GM19324 (cell line): ENCODE measurements at regions not wholly inside any gene's neighbourhood (a gene's known extent, or its start where the extent isn't known, plus 50 kb on each side); places are given as distances from the start of the nearest gene placed in this dataset.
"Not testable (repeated sequence)": the region's sequence is repeated elsewhere in the genome, so short reads cannot be mapped to it uniquely, and the experiment has no call there.

ENCODE experiments used
- ATAC-seq: cut with Tn5 transposase; IDR thresholded peaks from one replicate; pipeline ENCODE4 v1.9.1; 2021; ENCODE audit warnings: mild to moderate bottlenecking, moderate library complexity; ENCODE audit not compliant: unreplicated experiment, low FRiP score

DNA sequence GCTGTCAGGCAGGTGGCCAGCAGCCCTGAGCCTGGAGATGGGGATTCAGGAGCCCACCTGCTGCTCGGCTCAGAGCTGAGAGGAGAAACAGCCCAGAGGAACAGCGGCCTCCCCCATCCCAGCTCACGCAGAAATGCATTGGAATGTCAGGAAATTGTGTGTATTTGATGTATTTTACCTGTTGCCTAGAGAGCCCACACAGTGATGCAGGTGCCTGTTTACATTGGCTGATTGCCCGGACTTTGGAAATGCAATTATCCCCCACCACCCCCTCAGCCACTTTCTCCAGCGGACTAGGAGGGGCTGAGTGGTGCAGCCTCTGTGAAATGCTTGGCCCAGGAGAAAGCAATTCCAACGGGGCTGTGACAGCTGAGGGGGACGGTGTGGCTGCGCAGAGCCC, 281.7 kb upstream of the SFSWAP start:
- ATAC-seq, result not testable (repeated sequence)

GRCh38 chr12:131429697-131430096, 281.2 kb upstream of the SFSWAP start:
- not testable (repeated sequence) for ATAC-seq

- no peak for ATAC-seq
Measured at GRCh38 chr12:131430158-131430742, 280.6 kb upstream of the SFSWAP start.

GRCh38 chr12:131431126-131431655, 279.7 kb upstream of the SFSWAP start:
- ATAC-seq, result not testable (repeated sequence)

- no peak for ATAC-seq
Measured at GRCh38 chr12:131432532-131433260, 278.2 kb upstream of the SFSWAP start.

DNA sequence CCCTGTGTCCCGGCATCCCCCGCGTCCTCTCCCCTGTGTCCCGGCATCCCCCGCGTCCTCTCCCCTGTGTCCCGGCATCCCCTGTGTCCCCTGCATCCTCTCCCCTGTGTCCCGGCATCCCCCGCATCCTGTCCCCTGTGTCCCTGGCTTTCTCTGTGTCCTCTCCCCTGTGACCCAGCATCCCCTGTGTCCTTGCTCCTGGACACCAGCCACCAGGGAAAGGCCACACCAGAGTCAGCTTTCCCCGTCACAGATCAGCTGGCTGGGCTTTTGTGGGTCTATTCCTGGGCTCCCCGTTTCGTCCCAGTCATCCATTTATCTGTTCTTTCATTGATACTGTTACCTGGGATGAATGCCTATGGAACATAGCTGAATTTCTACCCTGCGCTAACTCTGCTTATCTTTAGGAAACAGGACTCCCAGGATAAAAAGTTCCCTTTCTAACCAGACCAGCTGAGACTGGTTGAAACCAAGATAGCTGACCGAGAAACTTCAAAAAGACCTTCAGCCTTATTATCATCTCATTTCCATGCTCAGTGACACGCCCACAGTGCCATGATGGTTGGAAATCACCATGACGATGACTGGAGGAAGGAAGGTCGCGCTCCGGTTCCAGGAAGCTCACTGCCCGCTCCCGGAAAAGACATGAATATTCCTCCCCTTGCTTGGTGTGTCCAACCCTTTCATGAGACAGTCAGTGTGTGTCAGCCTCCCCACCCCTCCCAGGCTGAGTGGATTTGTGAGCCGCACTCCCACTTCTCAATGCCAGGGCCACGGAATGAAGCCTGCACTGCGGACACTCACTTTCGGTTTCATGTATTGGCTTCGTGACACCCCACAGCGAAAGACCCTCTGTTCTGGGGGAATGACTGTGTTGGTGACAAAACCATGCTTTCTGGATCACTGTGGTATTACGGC, 276.4 kb upstream of the SFSWAP start:
- no peak for ATAC-seq

DNA sequence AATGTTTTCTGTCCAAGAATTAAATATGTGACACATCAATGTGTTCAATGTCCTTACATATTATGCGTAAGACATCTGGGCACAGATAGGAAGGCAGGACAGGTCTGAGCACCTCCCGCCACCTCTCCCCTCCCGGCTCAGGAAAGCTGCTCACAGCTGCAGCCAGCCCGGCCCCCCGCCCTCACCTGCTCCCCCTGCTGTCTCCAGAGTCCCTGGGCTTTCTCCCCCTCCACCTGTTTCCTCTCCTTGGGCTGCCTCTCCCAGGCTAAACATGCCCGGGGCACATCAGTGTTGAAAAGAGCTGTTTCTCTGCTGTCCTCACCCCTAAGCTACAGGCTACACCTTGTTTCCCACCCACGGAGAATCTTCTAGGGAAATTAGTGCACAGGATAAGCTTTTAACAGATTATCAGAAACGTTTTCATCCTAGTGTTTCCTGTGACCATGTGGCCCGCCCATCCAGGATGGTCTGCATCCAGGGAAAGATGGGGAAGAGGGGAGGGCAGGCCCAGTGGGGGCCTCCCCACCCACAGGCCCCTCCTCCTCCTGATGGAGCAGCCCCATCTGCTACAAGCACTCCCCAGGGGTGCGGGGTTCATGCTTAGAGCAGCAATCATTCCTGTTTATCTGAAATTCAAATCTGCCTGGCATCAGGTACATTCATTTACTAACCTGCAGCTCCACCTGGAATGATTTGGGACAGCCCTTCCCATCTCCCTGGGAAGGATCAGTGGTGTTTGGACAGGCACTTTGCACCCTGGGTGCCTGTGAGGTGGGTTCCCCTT, 273.8 kb upstream of the SFSWAP start:
- ATAC-seq, result no peak

- no peak for ATAC-seq
Measured at GRCh38 chr12:131437706-131438492, 273.0 kb upstream of the SFSWAP start.

GRCh38 chr12:131438493-131438835, 272.4 kb upstream of the SFSWAP start:
- not testable (repeated sequence) for ATAC-seq

GRCh38 chr12:131438881-131439280, 272.0 kb upstream of the SFSWAP start:
- no peak for ATAC-seq

- not testable (repeated sequence) for ATAC-seq
Measured at GRCh38 chr12:131439752-131440151, 271.1 kb upstream of the SFSWAP start.

DNA sequence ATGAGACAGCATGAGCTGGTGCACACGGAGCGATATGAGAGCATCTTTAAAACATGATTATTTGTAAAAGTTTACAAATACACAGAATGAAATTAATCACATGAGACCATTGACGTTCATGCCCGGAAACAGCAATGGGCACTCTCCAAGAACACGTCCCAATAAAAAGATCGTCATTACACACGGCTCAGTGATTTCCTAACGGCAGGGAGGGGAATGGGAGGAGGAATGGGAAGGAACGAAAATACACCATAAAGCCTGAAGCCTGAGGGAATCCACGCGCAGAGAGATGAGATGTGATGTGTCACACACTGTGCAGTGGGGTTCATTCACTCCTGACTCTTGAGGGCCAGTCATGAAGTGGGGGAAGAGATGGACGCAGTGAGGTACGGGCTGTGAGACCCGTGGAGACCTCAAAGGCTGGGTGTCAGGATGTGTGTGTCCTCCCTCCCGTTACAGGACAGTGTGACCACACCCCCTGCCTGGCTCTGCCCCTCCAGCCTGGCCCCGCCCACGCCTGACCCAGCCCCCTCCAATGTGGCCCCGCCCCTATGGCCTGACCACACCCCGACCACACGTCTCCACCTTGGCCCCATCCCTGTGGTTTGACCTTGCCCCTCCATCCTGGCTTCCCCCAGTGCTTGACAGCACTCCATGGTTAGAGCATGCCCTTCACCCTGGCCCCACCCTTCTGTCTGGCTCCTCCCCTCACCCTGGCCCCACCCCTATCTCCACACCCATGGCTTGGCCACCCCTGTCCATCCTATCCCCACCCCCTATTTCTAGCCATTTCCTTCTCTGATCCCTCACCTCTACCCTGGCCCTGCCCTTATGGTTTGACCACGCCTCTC, 270.5 kb upstream of the SFSWAP start:
- ATAC-seq, result not testable (repeated sequence)

DNA sequence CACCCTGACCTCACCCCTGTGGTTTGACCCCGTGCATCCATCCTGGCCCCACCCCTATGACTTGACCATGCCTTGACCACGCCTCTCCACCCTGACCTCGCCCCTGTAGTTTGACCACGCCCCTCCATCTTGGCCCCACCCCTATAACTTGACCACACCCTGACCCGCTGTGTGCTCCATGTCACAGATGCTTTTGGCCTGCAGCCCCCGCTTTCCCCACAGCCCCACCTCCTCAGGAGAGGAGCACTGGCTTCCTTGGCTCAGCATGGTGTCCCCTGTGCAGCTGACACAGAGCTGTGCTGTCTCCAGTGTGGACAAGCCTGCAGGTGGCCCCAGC, 269.9 kb upstream of the SFSWAP start:
- ATAC-seq, result no peak

- no peak for ATAC-seq
Measured at GRCh38 chr12:131441638-131442336, 269.1 kb upstream of the SFSWAP start.

DNA sequence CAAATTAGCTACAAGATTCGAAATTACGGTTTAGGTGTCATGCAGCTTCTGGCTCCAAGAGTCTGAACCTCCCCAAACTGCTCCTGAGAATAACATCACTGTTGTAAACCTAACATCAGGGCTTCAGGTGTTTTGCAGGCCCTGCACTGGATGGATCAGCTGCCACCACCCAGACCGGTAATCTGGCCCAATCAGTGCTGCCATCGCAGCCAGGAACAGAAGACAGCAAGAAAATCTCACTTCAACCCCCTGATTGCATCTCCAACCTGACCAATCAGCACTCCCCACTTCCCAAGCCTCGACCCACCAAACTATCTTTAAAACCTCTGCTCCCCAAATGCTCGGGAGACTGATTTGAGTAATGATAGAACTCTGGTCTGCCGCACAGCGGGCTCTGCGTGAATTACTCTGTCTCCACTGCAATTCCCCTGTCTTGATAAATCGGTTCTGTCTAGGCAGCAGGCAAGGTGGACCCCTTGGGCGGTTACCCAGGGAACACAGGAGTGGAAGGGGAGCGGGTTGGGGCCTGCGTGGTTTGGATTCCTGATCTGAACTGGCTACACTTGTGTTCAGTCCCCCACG, 268.5 kb upstream of the SFSWAP start:
- ATAC-seq, result no peak

DNA sequence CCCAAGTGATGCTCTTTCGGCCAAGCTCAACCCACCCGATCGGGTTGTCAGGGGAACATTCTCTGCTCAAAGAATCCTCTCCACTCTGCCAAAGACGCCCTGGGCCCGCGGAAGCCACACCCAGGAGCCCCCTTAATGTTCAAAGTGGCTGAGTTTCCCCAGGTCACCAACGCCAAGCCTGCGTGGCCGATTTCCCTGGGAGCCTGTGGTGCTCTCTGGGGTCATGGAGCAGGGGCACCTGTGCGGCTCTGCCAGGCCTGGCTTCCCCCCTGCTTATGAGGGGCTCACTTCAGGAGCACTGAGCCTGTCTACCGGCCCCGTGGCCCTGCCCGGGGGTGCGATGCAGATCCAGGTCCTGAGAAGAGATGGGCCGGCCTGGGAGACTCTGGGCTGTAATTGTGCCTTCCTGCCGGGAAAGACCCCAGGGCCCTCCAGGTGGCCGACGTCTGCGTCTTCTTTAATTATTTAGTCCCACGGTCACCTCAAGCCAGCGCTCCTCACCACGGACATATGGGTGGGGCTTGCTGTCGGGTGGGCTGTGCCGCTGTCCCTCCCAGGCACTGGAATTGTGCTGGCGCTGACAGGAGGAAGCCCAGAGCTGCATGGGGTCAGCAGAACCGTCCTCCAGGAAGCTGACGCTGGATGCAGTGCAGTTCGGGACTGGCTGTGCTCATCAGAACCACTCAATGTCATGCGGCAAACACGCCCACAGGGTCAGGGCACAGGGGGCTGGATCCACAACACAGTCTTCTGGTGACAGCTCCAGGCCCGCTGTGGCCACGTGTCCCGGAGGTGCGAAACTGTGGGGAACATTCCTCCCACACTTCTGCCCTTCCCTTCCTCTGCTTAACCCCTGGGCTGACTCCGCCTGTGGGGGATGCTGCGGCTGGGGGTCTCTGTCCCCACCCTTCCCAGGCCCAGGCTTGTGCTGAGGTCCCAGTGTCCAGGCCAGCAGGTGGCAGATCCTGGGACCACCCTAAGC, 267.6 kb upstream of the SFSWAP start:
- no peak for ATAC-seq
